A673 (cell line): ENCODE measurements at regions not wholly inside any gene's neighbourhood (a gene's known extent, or its start where the extent isn't known, plus 50 kb on each side); places are given as distances from the start of the nearest gene placed in this dataset.

ENCODE experiments used
- BruUV-seq: library from RNA; stranded (reverse); fragments of 400-500 nt; replicated peaks from 2 replicates; lab custom pipeline; 2021; lab: Mats Ljungman, UMichigan
- CTCF ChIA-PET: fragments of 300-600 bp; sonication (Branson Sonifier 250); formaldehyde crosslinking; loops from one replicate; lab custom pipeline; 2022; ENCODE audit warnings: antibody characterized with exemption; lab: Charles Lee
- POLR2A ChIA-PET: fragments of 300-600 bp; sonication (Branson Sonifier 250); formaldehyde crosslinking; loops from one replicate; lab custom pipeline; 2022; ENCODE audit warnings: antibody characterized with exemption; ENCODE audit not compliant: low non-redundant PET; lab: Charles Lee
- DNase-seq: peaks from one replicate; pipeline ENCODE4 v3.0.0-alpha.2; 2015; ENCODE audit warnings: low spot score
- H3K27ac ChIP-seq: fragments of 200-600 bp; sonication (generic); 2 replicates; pipeline ENCODE4 v1.5.1; 2016; ENCODE audit warnings: mixed run types, low read depth, mild to moderate bottlenecking, mixed read lengths, antibody characterized with exemption, low read length; ENCODE audit not compliant: poor library complexity, severe bottlenecking
- H3K27me3 ChIP-seq: fragments of 200-600 bp; sonication (generic); replicated peaks from 2 replicates; pipeline ENCODE4 v1.6.1; 2017; ENCODE audit warnings: mixed run types, low read depth, mild to moderate bottlenecking, mixed read lengths, antibody characterized with exemption, low read length; ENCODE audit not compliant: insufficient read depth, poor library complexity
- H3K36me3 ChIP-seq: fragments of 200-600 bp; sonication (generic); 2 replicates; pipeline ENCODE4 v1.6.1; 2016; ENCODE audit warnings: mixed run types, mild to moderate bottlenecking, mixed read lengths, antibody characterized with exemption, low read length; ENCODE audit not compliant: insufficient read depth, poor library complexity, severe bottlenecking
- H3K4me1 ChIP-seq: fragments of 200-600 bp; sonication (generic); 2 replicates; pipeline ENCODE4 v1.6.1; 2017; ENCODE audit warnings: mixed run types, mild to moderate bottlenecking, mixed read lengths, antibody characterized with exemption, low read length; ENCODE audit not compliant: insufficient read depth, poor library complexity, severe bottlenecking
- H3K4me3 ChIP-seq: fragments of 200-600 bp; sonication (generic); 2 replicates; pipeline ENCODE4 v1.5.1; 2016; ENCODE audit warnings: low read depth, mixed run types, mild to moderate bottlenecking, mixed read lengths, low read length; ENCODE audit not compliant: poor library complexity, severe bottlenecking
- H3K9me3 ChIP-seq: fragments of 200-600 bp; sonication (generic); 2 replicates; pipeline ENCODE4 v1.6.1; 2016; ENCODE audit warnings: mixed run types, low read depth, mild to moderate bottlenecking, mixed read lengths, antibody characterized with exemption, low read length; ENCODE audit not compliant: poor library complexity, severe bottlenecking
- CTCF ChIP-seq: fragments of 300-800, 200-600 bp; sonication (generic); conservative IDR thresholded peaks from 2 replicates; pipeline ENCODE4 v1.5.1; 2017; ENCODE audit warnings: low read depth, mild to moderate bottlenecking, antibody characterized with exemption, low read length, moderate library complexity, mixed read lengths
- EZH2 ChIP-seq: fragments of 200-600 bp; sonication (generic); IDR thresholded peaks from 2 replicates; pipeline ENCODE4 v1.6.1; 2017; ENCODE audit warnings: borderline replicate concordance, low read depth, mild to moderate bottlenecking, mixed read lengths, antibody characterized with exemption, low read length; ENCODE audit not compliant: poor library complexity, severe bottlenecking
- intact Hi-C: fragments of 100-400 bp; cut with micrococcal nuclease; formaldehyde crosslinking; loops from one replicate; pipeline ENCODE4 v1.10.0; 2022; ENCODE audit not compliant: unreplicated experiment

GRCh38 chr11:110896358-110896757 lies 184.1 kb upstream of the ARHGAP20 start:
- no peak for TF ChIP-seq CTCF
- no peak for TF ChIP-seq EZH2
- intact Hi-C loops, result no loop called here
- CTCF ChIA-PET, result no interaction called here
- DNase-seq, result peak; percentile 39
- peaks cover 6% of the 10 kb centered on the region for H3K4me1 ChIP-seq
- no peak overlapping the region for H3K27ac ChIP-seq
- no peaks in the 10 kb centered on the region for H3K9me3 ChIP-seq
- H3K4me3 ChIP-seq, result no peak overlapping the region
- POLR2A ChIA-PET, result no interaction called here
- no peaks in the 10 kb centered on the region for H3K36me3 ChIP-seq
- BruUV-seq, result no TSS peak
- no peaks in the 10 kb centered on the region for H3K27me3 ChIP-seq

GRCh38 chr11:110894224-110894623 lies 182.0 kb upstream of the ARHGAP20 start:
- Histone ChIP-seq H3K36me3 (no peaks in the 10 kb centered on the region), H3K27me3 (no peaks in the 10 kb centered on the region), H3K9me3 (no peaks in the 10 kb centered on the region), H3K4me1 (peaks cover 6% of the 10 kb centered on the region), H3K4me3 (no peak overlapping the region), H3K27ac (no peak overlapping the region)
- no TSS peak for BruUV-seq
- no peak for TF ChIP-seq CTCF
- TF ChIP-seq EZH2, result no peak
- DNase-seq, result no peak
- ChIA-PET CTCF (no interaction called here), POLR2A (no interaction called here)
- intact Hi-C loops, result no loop called here

GRCh38 chr11:110892741-110893285 lies 180.6 kb upstream of the ARHGAP20 start:
- peaks cover 6% of the 10 kb centered on the region for H3K4me1 ChIP-seq
- ChIA-PET POLR2A (no interaction called here), CTCF (no interaction called here)
- TF ChIP-seq EZH2 (no peak), CTCF (no peak)
- H3K9me3 ChIP-seq, result no peaks in the 10 kb centered on the region
- H3K36me3 ChIP-seq, result no peaks in the 10 kb centered on the region
- intact Hi-C loops, result no loop called here
- no peak overlapping the region for H3K27ac ChIP-seq
- no peak for DNase-seq
- no peak overlapping the region for H3K4me3 ChIP-seq
- no peaks in the 10 kb centered on the region for H3K27me3 ChIP-seq
- no TSS peak for BruUV-seq
